Fibroblast of lung (primary cell): ENCODE measurements at regions not wholly inside any gene's neighbourhood (a gene's known extent, or its start where the extent isn't known, plus 50 kb on each side); places are given as distances from the start of the nearest gene placed in this dataset.

ENCODE experiments used
- CTCF ChIP-seq, 2 donors: IDR thresholded peaks in 1 of 2; conservative IDR thresholded peaks in 1 of 2; 1 replicate in 1 of 2; 2 replicates in 1 of 2; pipeline ENCODE4 v1.5.1; 2011 to 2012; ENCODE audit warnings: low read length in 2 of 2, control low read depth in 1 of 2, inconsistent platforms in 1 of 2, low read depth in 1 of 2, mild to moderate bottlenecking in 1 of 2
- EZH2 ChIP-seq: IDR thresholded peaks from 2 replicates; pipeline ENCODE4 v1.5.1; 2012; ENCODE audit warnings: low read length, control low read depth, mild to moderate bottlenecking; ENCODE audit errors: missing control alignments

- TF ChIP-seq CTCF (conservative IDR thresholded peaks at IDR 0.05 in 1 of 2, IDR thresholded peaks at IDR 0.05 in 1 of 2; ENCODE audit: low read depth in 1 of 2, low read length in 2 of 2) (no peak), EZH2 (no peak)
Observed at GRCh38 chr6:98782772-98783171, 51.6 kb upstream of the POU3F2 start.
